ENCODE measurements at regions not wholly inside any gene's neighbourhood (a gene's known extent, or its start where the extent isn't known, plus 50 kb on each side); places are given as distances from the start of the nearest gene placed in this dataset.

DNA sequence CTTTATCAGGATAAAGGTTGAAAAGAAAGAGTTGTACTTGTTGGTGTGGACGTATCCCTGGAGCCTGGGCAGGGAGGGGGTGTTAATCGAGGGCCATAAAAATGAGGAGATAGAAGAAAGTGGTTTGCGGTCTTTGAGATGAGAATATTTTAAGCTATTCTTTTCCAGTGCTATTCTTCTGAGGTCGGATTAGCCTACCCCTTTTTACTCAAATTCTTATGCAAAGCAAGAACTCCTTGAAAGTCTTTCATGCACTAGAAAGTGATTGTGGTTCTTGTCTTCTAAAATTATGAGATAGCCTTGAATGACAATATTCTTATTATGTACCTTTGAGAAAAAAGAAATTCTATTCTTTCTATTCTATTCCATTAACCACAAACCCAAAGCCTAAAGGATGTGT, 201.3 kb upstream of the SEMA3C start:
- no peak overlapping the region for H2AK5ac ChIP-seq (ENCODE audit: low read depth, low read length)
- H3K4ac ChIP-seq (replicated peaks; ENCODE audit: insufficient read length, low read depth, low read length), result no peak overlapping the region
- no peak overlapping the region for H3K23ac ChIP-seq (ENCODE audit: insufficient read length)
- H2BK5ac ChIP-seq (ENCODE audit: low read depth, low read length), result no peak overlapping the region
- H3K4me1 ChIP-seq (replicated peaks in 1 of 4; ENCODE audit: control insufficient read depth in 3 of 4, insufficient read depth in 4 of 4, low read length in 3 of 4), result no peaks in the 10 kb centered on the region
- H4K20me1 ChIP-seq (replicated peaks in 1 of 2; ENCODE audit: control insufficient read depth in 1 of 2, insufficient read depth in 2 of 2, low read length in 2 of 2), result no peaks in the 10 kb centered on the region
- H3K27ac ChIP-seq (ENCODE audit: low read depth, low read length), result no peak overlapping the region
- no peak overlapping the region for H3K14ac ChIP-seq (ENCODE audit: insufficient read length)
- H4K8ac ChIP-seq (ENCODE audit: extremely low read depth, insufficient read depth, low read length), result no peak overlapping the region
- H3K23me2 ChIP-seq (ENCODE audit: low read depth, low read length), result no peaks in the 10 kb centered on the region
- H2BK120ac ChIP-seq (replicated peaks; ENCODE audit: low read depth, low read length), result no peak overlapping the region
- no peak overlapping the region for H3K56ac ChIP-seq (replicated peaks; ENCODE audit: insufficient read length, low read depth, low read length)
- no peaks in the 10 kb centered on the region for H3K36me3 ChIP-seq (ENCODE audit: control insufficient read depth in 2 of 4, insufficient read depth in 4 of 4, low read length in 3 of 4)
- H2BK15ac ChIP-seq (ENCODE audit: low read length), result no peak overlapping the region
- no peak overlapping the region for H3K4me3 ChIP-seq (ENCODE audit: extremely low read depth in 1 of 4, insufficient read depth in 2 of 4, low read depth in 3 of 4, low read length in 4 of 4)
- no peaks in the 10 kb centered on the region for H3K79me1 ChIP-seq (ENCODE audit: low read depth, low read length)
- ChIA-PET POLR2A (ENCODE audit: partially characterized antibody) (no interaction called here), CTCF (ENCODE audit: partially characterized antibody) (no interaction called here)
- no peak for DNase-seq (ENCODE audit: low read depth in 1 of 2, low spot score in 2 of 2)
- no peak overlapping the region for H3K4me2 ChIP-seq (ENCODE audit: insufficient read depth in 1 of 2, low read depth in 2 of 2, low read length in 2 of 2)
- no peak overlapping the region for H3K9ac ChIP-seq (replicated peaks in 1 of 4; ENCODE audit: extremely low read depth in 1 of 4, low read depth in 3 of 4, low read length in 3 of 4)
- H3K18ac ChIP-seq (ENCODE audit: extremely low read depth, low read length), result no peak overlapping the region
- H2BK12ac ChIP-seq (ENCODE audit: low read depth, low read length), result no peak overlapping the region
- no peak overlapping the region for H4K91ac ChIP-seq (replicated peaks; ENCODE audit: insufficient read length, low read length)
- FAIRE-seq, result no peak
- TF ChIP-seq HDAC2 (IDR thresholded peaks at IDR 0.05; ENCODE audit: borderline replicate concordance in 1 of 2, low read depth in 2 of 2, low read length in 2 of 2) (no peak), EP300 (IDR thresholded peaks at IDR 0.05; ENCODE audit: borderline replicate concordance in 1 of 2, low read depth in 2 of 2, low read length in 2 of 2) (no peak)
- no peak overlapping the region for H4K5ac ChIP-seq (ENCODE audit: insufficient read length, low read depth, low read length)
- no peak overlapping the region for H2BK20ac ChIP-seq (ENCODE audit: low read length)
- no peaks in the 10 kb centered on the region for H3K79me2 ChIP-seq (ENCODE audit: control insufficient read depth in 1 of 2, insufficient read depth in 2 of 2, low read length in 2 of 2)
- WGBS, 2 experiments (ENCODE audit: extremely low coverage in 1 of 2, insufficient coverage in 1 of 2, insufficient read length in 1 of 2, insufficient replicate concordance in 2 of 2, low coverage in 1 of 2, low lambda C conversion rate in 2 of 2, missing lambda C conversion rate in 1 of 2), result 81% methylated on average over 4 of the region's 4 CpGs; no CpG with 5 or more reads in 1 of the 2 experiments
- no peaks in the 10 kb centered on the region for H3K27me3 ChIP-seq (replicated peaks in 1 of 4; ENCODE audit: control insufficient read depth in 3 of 4, extremely low read depth in 1 of 4, insufficient read depth in 3 of 4, low read length in 3 of 4)
- no peak overlapping the region for H2AFZ ChIP-seq (ENCODE audit: low read length)
- H3K9me3 ChIP-seq (ENCODE audit: insufficient read depth in 2 of 2, low read depth in 1 of 2, low read length in 1 of 2), result no peaks in the 10 kb centered on the region
